ENCODE measurements at regions not wholly inside any gene's neighbourhood (a gene's known extent, or its start where the extent isn't known, plus 50 kb on each side); places are given as distances from the start of the nearest gene placed in this dataset.
"Not testable (repeated sequence)": the region's sequence is repeated elsewhere in the genome, so short reads cannot be mapped to it uniquely, and the experiment has no call there.

- DNase-seq = no peak
Measured at GRCh38 chr9:73219985-73220626, 68.4 kb downstream of the ANXA1 start.

- no peak for DNase-seq
Measured at GRCh38 chr9:73223594-73223993, 71.9 kb downstream of the ANXA1 start.

DNA sequence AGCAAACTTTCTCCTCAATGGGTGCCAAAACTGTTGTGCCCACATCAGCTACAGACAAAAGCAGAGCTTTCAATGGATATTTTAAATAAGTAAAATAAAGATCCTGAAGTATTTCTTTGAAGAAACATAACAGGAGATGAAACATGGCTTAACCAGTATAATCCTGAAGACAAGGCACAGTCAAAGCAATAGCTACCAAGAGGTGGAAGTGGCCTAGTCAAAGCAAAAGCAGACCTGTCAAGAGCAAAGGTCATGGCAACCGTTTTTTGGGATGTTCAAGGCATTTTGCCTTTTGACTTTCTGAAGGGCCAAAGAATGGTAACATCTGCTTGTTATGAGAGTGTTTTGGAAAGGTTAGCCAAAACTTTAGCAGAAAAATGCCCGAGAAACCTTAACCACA lies 77.9 kb downstream of the ANXA1 start:
- DNase-seq = no peak

GRCh38 chr9:73230251-73230650 lies 78.6 kb downstream of the ANXA1 start:
- DNase-seq = no peak

- DNase-seq = no peak
Measured at GRCh38 chr9:73231203-73231602, 79.5 kb downstream of the ANXA1 start.

GRCh38 chr9:73233359-73234007 lies 81.8 kb downstream of the ANXA1 start:
- no peak for DNase-seq

- no peak for DNase-seq
Measured at GRCh38 chr9:73234008-73234360, 82.3 kb downstream of the ANXA1 start.

DNA sequence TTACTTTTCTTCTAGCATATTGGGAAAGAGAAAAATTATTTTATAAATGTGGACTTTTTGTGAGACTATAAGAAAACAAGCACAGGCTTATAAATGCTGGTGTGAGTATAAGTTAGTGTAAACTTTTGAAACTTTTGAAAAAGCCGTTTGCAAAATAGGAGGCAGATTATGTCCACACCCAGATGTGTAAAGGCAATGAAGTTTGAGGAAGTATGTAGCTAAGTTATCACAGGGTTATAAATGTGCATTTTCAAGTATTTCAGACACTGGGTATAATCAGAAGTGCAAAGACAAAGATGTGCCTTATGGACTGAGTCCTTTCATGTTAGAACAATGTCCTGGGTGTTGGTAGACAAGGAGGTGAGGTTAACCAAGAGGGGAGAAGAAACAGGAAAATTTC lies 85.5 kb downstream of the ANXA1 start:
- DNase-seq = no peak

DNA sequence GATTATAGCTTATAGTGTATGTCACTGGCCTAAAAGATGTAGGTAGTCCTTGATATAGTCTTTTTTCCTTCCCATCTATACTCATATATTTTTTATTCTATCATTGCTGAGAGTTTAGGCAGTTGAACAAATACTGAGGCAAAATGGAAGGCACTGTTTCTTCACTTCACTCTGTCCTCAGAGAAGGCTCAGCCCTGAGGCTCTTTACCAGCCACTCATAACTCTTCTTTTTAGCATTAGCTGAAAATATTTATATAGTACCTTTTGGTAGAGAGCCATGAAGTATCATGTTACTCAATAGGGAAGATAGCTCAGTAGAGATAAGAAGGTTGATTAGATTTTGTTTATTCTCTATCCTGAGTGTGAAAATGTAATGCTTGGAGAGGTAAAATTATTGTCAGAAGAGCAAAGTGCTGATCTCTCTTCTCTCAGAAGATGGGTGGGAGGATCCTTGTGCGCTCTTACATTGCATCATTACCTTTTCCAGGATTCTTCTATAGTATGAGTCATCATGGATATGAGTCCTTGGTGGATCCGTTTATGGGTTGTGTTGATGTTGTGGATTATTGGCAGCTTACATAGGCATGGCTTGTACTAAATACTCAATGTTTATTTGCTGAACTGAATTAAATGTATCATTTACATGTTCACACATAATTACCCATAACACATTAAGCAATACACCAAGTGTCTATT lies 88.1 kb downstream of the ANXA1 start:
- DNase-seq = no peak

GRCh38 chr9:73243078-73243477 lies 91.4 kb downstream of the ANXA1 start:
- DNase-seq = no peak

DNA sequence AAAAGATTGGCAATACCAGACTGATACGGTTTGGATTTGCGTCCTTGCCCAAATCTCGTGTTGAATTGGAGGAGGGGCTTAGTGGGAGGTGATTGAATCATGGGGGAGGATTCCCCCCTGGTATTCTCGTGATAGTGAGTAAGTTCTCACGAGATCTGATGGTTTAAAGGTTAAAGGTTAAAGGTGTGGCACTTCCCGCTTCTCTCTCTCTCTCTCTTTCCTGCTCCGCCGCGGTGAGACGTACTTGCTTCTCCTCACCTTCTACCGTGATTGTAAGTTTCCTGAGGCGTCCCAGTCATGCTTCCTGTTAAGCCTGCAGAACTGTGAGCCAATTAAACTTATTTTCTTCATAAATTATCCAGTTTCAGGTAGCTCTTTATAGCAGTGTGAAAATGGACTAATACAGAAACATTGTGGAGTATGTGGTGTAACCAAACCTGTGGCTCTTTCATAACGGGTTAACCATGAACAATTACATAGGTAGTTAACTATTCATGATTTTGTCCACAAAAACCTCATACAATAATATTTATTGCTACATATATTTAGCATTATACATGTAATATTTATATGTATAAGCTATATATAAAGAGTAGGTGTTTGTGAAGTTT lies 107.5 kb downstream of the ANXA1 start:
- DNase-seq = no peak

GRCh38 chr9:73260506-73260905 lies 108.8 kb downstream of the ANXA1 start:
- no peak for DNase-seq

- no peak for DNase-seq
Measured at GRCh38 chr9:73264631-73265030, 113.0 kb downstream of the ANXA1 start.

DNA sequence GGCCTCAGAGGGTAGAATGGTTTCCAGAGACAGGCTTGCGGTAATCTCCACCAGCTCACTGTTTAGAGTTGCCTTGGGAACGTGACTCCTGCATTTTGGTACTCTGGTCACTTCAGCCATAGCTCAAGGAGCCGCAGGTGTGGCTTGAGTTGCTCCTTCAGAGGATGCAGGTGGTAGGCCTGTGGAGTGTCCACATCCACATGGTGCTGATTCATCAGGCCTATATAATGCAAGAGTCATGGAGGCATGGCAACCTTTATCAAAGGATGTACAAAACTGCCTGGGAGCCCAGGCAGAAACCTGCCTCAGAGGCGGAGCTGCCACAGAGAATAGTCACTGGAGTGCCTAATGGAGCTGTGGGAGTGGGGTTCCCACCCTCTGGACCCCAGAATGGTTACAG lies 114.2 kb downstream of the ANXA1 start:
- DNase-seq = no peak

DNA sequence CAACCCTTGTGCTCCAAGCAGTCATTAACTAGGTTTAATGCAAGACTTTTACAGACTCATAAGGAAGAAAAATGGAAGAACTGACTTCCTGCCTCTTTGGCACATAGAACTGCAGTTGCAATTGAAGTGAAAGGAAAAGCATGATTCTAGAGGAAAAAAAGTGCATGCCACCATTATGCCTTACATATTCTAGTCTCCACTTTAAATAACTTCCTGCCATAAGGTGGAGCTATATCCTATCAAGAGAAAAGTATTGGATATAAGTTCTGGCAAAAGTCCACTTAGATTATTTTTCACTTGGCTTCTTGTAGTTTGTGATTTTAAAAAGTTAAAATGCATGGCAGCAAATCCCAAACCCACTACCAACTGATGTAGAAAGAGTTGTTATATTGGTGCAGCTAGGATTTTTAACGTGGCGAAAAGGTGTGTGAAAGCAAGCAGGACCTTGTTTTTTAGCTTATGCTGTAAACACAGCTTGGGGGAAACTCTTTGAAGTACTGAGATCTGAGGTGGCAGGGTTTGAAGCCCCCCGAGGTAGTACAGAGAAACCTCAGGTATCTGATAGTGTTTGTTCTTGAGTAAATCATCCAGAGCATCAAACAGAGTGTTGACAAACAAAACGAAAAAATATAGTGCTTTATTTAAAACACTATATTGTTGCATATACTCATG lies 117.9 kb downstream of the ANXA1 start:
- DNase-seq = no peak

DNA sequence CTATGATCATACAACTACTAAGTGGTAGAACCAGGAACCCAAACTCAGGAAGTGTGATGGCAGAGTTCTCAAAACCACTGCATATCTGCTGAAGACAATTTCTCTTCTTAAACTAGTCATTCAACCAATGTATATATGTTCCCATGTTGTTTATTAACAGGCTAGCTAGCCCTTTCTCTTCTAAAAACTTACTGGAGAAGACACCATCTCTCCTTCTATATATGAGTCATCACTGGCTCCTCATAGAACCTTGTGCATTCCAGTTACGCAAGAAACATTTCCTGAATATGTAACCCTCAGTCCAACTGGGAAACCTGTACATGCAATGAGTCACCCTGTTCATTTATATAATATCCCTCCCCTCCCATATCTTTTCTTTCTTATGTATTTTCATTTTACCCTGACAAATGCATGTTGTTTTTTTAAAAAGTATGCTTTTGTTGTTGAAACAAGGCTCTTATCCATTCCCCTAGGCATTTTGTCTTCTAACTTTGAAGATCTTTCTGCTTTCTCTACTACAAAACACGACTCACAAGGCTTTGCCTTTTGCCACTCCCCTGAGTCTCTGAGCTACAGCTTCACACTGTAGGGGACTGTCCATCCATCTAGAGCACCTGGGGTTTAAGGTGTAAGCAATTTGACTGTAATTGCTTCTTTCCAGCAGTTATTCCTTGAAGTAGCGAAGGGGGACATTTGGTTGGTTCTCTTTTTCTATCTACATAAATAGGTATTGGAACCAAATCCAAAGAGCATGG lies 119.5 kb downstream of the ANXA1 start:
- no peak for DNase-seq

DNA sequence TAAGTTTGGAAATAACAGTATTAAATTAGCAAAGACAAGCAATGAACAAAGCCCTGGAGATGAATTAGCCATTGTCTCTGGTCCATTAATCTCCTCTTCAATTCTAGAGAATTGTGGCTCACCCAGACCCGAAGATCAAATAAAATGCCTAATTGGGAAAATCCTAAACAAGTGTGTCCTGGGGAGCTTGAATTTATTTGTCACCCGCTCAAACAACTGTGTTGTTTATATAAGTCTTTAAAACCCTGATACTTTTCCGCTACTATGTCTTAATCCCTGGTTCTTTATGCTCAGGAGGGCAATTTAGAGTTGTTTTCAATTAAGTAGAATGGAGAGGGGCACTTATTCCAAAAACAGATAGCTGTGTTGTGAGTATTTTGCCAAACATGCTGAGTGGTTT lies 128.4 kb downstream of the ANXA1 start:
- no peak for DNase-seq

DNA sequence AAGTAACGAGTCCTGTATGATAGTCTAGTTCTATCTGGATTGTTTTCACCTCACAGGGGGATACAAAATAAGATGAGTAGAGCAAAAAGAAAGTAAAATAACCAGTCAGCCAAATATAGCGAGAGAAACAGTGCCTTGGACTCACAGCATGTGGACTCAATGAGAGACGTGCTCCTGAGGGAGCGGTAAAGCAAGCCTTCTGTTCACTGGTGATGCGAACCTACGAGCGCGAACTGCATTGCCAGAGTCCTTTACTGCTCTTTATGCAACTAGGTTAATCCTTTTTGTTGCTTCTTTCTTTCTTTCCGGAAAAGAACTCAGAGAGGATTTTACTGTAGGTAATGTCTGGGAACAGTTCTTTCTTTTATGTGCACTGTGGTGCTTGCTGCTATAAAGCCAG lies 132.7 kb downstream of the ANXA1 start:
- DNase-seq = no peak

GRCh38 chr9:73294336-73294735 lies 142.7 kb downstream of the ANXA1 start:
- no peak for DNase-seq

- no peak for DNase-seq
Measured at GRCh38 chr9:73325983-73326382, 174.3 kb downstream of the ANXA1 start.

GRCh38 chr9:73327149-73327548 lies 175.5 kb downstream of the ANXA1 start:
- DNase-seq = no peak

- not testable (repeated sequence) for DNase-seq
Measured at GRCh38 chr9:73337182-73337581, 185.5 kb downstream of the ANXA1 start.

GRCh38 chr9:73344060-73344459 lies 192.4 kb downstream of the ANXA1 start:
- DNase-seq = no peak

All from activated gamma-delta T cell treated with Interleukin-2 at 50 U/mL for 16 hours (primary cell).